Eye (tissue), 1 donor: ENCODE measurements at regions not wholly inside any gene's neighbourhood (a gene's known extent, or its start where the extent isn't known, plus 50 kb on each side); places are given as distances from the start of the nearest gene placed in this dataset.

ENCODE experiments used
- DNase-seq: peaks from one replicate; pipeline ENCODE4 v3.0.0-alpha.2; 2015

- DNase-seq: no peak
These were observed 269.0 kb downstream of the SNX10 start for GRCh38 chr7:26560526-26561256.

GRCh38 chr7:26562841-26563240 lies 271.2 kb downstream of the SNX10 start:
- no peak for DNase-seq

DNA sequence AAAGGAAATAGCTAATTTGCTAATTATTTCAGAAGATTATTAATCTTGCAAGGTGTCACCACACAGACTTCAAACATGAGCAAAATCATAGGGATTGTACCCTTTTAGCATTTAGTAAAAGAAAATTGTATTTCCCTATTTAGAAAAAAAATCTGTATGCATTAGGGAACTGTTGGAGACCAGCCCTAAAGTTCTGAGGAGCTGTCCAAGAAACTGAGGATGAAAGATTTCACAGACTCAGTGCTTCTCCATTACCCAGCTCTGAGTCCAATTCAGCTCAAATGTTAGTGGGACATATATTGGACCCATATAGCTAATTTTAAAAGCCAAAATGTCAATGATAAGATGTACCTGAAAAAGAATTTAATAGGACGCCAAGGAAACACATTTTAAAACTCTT lies 271.7 kb downstream of the SNX10 start:
- no peak for DNase-seq

DNA sequence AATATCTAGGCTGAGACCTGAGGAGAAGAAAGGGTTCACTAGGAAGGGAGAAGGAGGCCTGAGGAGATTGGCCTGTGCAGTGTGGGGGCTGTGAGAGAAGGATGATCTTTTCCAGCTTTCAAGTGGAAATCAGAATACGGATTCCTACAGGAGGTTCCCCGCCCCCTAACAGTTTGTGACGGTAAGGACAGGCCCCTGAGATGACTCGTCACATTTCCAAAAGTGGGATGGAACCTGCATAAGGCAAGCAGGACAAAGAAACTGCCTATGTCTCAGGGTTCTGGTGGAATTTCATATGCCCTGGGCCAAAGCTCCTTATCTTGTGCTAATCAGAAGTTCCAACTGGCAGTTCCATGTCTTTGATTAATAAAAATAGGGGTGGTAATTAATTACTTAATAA lies 275.6 kb downstream of the SNX10 start:
- no peak for DNase-seq

DNA sequence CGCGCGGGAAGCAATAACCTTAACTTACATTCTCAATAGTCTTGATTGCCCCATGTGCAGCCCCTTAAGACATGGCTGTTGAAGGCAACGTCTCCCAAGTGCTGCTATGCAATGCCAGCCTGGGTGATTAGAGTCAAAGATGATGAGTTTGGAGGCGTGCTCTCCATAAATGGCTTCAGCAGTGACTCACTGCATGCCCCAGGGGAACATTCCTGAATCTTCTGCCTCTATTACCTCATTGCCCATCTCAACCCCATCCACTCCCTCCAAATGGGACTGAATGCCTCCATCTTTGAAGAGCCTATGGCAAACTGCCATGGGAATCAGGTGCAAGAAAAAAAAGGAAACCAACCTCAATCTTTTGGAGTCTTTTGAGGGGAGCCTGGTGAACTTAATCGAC lies 282.8 kb downstream of the SNX10 start:
- no peak for DNase-seq

DNA sequence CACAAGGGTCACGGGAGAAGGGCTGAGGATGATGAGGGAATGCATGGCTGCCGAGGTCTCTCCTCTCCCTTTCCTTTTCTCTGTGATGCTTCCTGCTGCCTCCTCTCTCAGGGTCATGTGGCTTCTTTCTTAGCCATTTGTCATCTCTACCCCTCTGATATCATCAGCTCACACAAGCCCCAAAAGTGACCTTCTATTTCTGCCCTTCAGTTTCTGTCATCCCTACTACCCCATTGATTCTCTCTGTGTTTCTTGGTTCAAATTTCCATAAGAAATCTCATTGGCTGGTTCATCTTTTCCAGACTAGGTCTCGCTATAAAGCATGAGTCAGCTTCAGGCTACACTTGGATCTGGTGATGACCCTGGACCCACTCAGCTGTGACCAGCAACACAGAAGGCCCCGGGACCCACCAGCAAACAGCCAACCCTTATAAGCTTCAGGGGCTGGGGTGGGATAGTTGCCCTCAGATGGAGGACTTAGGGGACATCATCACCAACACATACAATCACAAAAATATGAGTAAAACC lies 284.3 kb downstream of the SKAP2 start:
- DNase-seq: no peak

- no peak for DNase-seq
These were observed 283.7 kb downstream of the SKAP2 start for GRCh38 chr7:26580711-26581110.

GRCh38 chr7:26583094-26583648 lies 281.2 kb downstream of the SKAP2 start:
- DNase-seq: no peak

DNA sequence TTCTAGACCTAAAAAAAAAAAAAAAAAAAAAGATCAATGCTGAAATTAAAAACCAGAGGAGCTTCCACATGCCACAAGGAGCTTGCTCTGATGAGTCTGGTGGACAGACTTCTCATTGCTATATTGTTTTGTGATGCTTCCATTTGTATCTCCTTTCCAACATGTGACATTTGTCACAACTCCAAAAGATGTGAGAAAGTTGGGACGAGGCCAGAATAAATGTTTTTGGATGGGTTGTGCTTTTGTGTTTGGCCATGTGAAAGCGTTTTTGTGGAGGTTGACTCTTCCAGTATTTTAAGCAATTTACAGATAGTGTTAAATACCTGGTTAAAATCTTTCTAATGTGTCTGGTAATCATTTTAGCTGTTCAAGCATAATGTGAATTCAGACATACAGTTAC lies 280.1 kb downstream of the SKAP2 start:
- DNase-seq: no peak

- no peak for DNase-seq
These were observed 279.3 kb downstream of the SKAP2 start for GRCh38 chr7:26584987-26585665.

- no peak for DNase-seq
These were observed 276.9 kb downstream of the SKAP2 start for GRCh38 chr7:26587536-26587935.

GRCh38 chr7:26588511-26588910 lies 275.9 kb downstream of the SKAP2 start:
- DNase-seq: no peak

GRCh38 chr7:26590709-26591108 lies 273.7 kb downstream of the SKAP2 start:
- DNase-seq: no peak

GRCh38 chr7:26592011-26592410 lies 272.4 kb downstream of the SKAP2 start:
- no peak for DNase-seq

- DNase-seq: peak; percentile 39
These were observed 271.0 kb downstream of the SKAP2 start for GRCh38 chr7:26593393-26593792.

DNA sequence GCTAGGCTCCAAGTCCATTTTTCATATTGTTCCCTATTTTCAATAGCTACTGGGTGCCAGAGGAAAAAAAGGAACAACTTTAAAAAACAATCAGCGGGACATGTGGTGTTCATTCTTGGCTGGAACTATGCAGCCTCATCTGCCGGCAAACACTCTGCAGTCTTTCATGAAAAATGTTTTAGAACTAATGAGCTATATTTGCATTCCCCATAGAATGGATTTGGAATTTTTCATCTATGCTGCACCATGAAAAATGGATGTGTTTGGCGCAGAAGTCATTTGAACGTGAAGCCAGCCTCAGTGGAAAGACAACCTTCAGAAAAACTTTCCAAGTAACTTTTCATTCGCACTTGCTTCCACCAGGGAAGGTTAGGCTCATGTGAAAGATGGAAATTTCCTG lies 270.5 kb downstream of the SKAP2 start:
- DNase-seq: peak; percentile 44

- DNase-seq: no peak
These were observed 269.8 kb downstream of the SKAP2 start for GRCh38 chr7:26594553-26594952.

DNA sequence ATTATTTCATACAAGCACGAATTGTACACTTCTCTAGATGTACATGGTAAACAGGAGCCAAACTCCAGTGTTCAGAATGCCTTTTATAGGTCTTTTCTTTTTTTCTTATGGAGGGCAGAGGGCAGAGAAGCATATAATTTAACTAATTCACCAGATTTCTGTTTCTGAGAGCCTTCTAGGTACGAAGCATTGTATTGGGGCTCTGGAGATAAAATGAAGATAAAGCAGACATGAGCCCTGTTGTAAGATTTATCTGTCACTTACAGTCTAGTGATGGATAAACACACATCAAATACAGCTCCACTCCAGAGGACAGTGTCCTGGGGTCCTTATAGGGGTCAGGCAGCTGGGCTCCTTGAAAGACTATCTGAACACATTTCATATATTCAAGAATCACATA lies 265.5 kb downstream of the SKAP2 start:
- DNase-seq: no peak

DNA sequence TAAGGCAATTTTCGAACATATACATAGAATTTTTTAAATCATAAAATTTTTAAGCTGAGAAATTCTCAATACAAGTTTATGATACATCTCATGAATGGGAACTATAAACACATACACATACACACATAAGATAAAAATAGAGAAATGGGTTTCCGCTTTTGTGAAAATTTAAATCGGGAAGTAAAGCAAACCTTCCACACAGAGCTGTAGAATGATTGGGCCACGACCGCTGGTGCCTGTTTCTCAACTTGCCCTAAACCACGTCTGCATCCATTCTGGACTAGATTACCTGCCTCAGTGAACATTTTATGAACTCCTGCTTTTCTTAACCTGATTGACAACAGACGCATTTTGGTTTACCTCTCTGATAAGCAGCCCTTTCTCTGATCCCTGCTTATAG lies 264.4 kb downstream of the SKAP2 start:
- DNase-seq: no peak

DNA sequence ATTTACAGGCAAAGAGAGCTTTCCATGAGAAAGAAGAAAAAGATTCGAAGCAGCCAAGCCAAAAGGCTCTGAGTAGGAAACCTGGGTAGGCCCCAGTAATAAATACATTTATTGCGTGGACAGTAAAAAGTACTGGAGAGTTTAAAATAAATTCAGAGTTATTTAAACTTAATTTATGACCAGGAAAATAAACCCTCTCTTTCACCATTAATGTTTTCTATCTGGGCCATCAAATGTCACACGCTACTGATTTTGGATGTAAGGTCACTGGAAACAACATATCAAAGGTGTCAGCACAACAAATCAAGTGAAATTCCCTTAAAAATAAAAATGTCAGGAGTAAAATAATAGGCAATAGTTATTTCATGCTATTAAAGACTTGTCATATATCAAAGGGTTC lies 264.0 kb downstream of the SKAP2 start:
- no peak for DNase-seq

- peak; percentile 64 for DNase-seq
These were observed 260.8 kb downstream of the SKAP2 start for GRCh38 chr7:26603631-26604030.

GRCh38 chr7:26608402-26608801 lies 256.0 kb downstream of the SKAP2 start:
- DNase-seq: no peak

DNA sequence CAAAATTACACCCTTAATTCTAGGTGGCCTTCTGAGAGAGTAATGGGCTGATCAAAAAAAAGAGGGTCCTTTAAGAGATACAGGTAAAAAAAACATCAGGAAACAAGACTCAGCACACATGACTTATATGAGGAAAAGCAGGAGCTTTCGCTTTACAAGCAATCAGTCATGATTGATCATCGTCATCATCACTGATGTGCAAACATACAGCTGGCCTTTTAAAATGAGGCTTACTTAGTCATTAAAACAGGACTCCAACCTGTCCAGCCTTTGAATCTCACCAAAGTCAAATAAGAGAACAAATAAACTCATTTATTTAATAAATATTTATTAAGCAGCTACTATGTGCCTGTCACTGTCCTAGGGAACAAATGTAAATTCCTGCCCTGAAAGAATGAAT lies 255.3 kb downstream of the SKAP2 start:
- DNase-seq: peak; percentile 93

GRCh38 chr7:26609532-26609931 lies 254.9 kb downstream of the SKAP2 start:
- DNase-seq: peak; percentile 71
